Liver (tissue), 8 donors: ENCODE measurements at regions not wholly inside any gene's neighbourhood (a gene's known extent, or its start where the extent isn't known, plus 50 kb on each side); places are given as distances from the start of the nearest gene placed in this dataset.

ENCODE experiments used
- DNase-seq: peaks from one replicate; pipeline ENCODE4 v3.0.0-alpha.2; 2017; ENCODE audit warnings: low spot score
- H3K27ac ChIP-seq, 2 donors: one replicate each; pipeline ENCODE4 v1.7.0; 2013; ENCODE audit warnings: inconsistent platforms in 2 of 2, low read length in 2 of 2, control low read depth in 1 of 2, low read depth in 1 of 2, mild to moderate bottlenecking in 1 of 2
- H3K27me3 ChIP-seq, 4 donors: one replicate each; pipeline versions ENCODE4 v1.6.1 to v1.7.0; 2013; ENCODE audit warnings: low read length in 3 of 4, inconsistent platforms in 1 of 4, mild to moderate bottlenecking in 1 of 4, moderate library complexity in 1 of 4; ENCODE audit not compliant: control insufficient read depth in 4 of 4, insufficient read depth in 4 of 4
- H3K36me3 ChIP-seq, 4 donors: one replicate each; pipeline versions ENCODE4 v1.6.1 to v1.7.0; 2013; ENCODE audit warnings: low read length in 3 of 4, mild to moderate bottlenecking in 3 of 4, low read depth in 1 of 4, moderate library complexity in 1 of 4; ENCODE audit not compliant: control insufficient read depth in 4 of 4, insufficient read depth in 3 of 4
- H3K4me1 ChIP-seq, 4 donors: one replicate each; pipeline versions ENCODE4 v1.6.1 to v1.7.0; 2013; ENCODE audit warnings: low read length in 3 of 4, mild to moderate bottlenecking in 3 of 4, moderate library complexity in 1 of 4; ENCODE audit not compliant: control insufficient read depth in 4 of 4, insufficient read depth in 4 of 4
- H3K4me3 ChIP-seq, 3 donors: one replicate each; pipeline versions ENCODE4 v1.6.1 to v1.7.0; 2013; ENCODE audit warnings: low read length in 3 of 3, control low read depth in 1 of 3, low read depth in 1 of 3, mild to moderate bottlenecking in 1 of 3
- H3K9ac ChIP-seq, 2 donors: one replicate each; pipeline ENCODE4 v1.7.0; 2013; ENCODE audit warnings: low read length in 2 of 2, mild to moderate bottlenecking in 2 of 2, moderate library complexity in 2 of 2, control low read depth in 1 of 2, low read depth in 1 of 2
- H3K9me3 ChIP-seq, 4 donors: one replicate each; pipeline versions ENCODE4 v1.6.1 to v1.7.0; 2013; ENCODE audit warnings: low read length in 3 of 4; ENCODE audit not compliant: control insufficient read depth in 4 of 4
- EGR1 ChIP-seq, 2 donors: IDR thresholded peaks; 2 replicates each; pipeline ENCODE4 v1.6.1; 2016 to 2018; ENCODE audit warnings: antibody characterized with exemption in 2 of 2, low read depth in 2 of 2
- FOXA1 ChIP-seq: IDR thresholded peaks from 2 replicates; pipeline ENCODE4 v1.6.1; 2016; ENCODE audit warnings: antibody characterized with exemption
- FOXA2 ChIP-seq: IDR thresholded peaks from 2 replicates; pipeline ENCODE4 v1.6.1; 2016; ENCODE audit warnings: antibody characterized with exemption
- GABPA ChIP-seq, 2 donors: IDR thresholded peaks in 1 of 2; conservative IDR thresholded peaks in 1 of 2; 2 replicates each; pipeline ENCODE4 v1.6.1; 2016; ENCODE audit warnings: antibody characterized with exemption in 2 of 2, mild to moderate bottlenecking in 1 of 2, moderate library complexity in 1 of 2
- HNF4A ChIP-seq, 2 donors: conservative IDR thresholded peaks; 2 replicates each; pipeline ENCODE4 v1.6.1; 2016; ENCODE audit warnings: antibody characterized with exemption in 2 of 2, mild to moderate bottlenecking in 2 of 2
- HNF4G ChIP-seq: IDR thresholded peaks from 2 replicates; pipeline ENCODE4 v1.6.1; 2016; ENCODE audit warnings: antibody characterized with exemption
- JUND ChIP-seq, 2 donors: IDR thresholded peaks; 2 replicates each; pipeline ENCODE4 v1.6.1; 2016; ENCODE audit warnings: antibody characterized with exemption in 2 of 2
- NR2F2 ChIP-seq: IDR thresholded peaks from 2 replicates; pipeline ENCODE4 v1.6.1; 2016; ENCODE audit warnings: antibody characterized with exemption
- RXRA ChIP-seq, 2 donors: IDR thresholded peaks; 2 replicates each; pipeline ENCODE4 v1.6.1; 2017 to 2018; ENCODE audit warnings: antibody characterized with exemption in 2 of 2, mild to moderate bottlenecking in 1 of 2
- SP1 ChIP-seq: IDR thresholded peaks from 2 replicates; pipeline ENCODE4 v1.6.1; 2018; ENCODE audit warnings: antibody characterized with exemption, mild to moderate bottlenecking
- TAF1 ChIP-seq: conservative IDR thresholded peaks from 2 replicates; pipeline ENCODE4 v1.6.1; 2016; ENCODE audit warnings: antibody characterized with exemption, mild to moderate bottlenecking
- YY1 ChIP-seq: IDR thresholded peaks from 2 replicates; pipeline ENCODE4 v1.6.1; 2016; ENCODE audit warnings: antibody characterized with exemption, mild to moderate bottlenecking
- WGBS: extraction: QIAGEN DNeasy Blood & Tissue Kit; methylation state at CpG from one replicate; pipeline ENCODE4 v1.1.7; 2013; 5-methylcytosine and 5-hydroxymethylcytosine counted together
- TF ChIP-seq, protein P1 (sequence below): fragments of 150-350 bp; IDR thresholded peaks from 2 replicates; pipeline ENCODE4 v1.5.1; 2017; ENCODE audit warnings: improper control_type of control experiment, low read depth, low read length; ENCODE audit not compliant: missing input control
- TF ChIP-seq, protein P2 (sequence below): IDR thresholded peaks from 2 replicates; pipeline ENCODE4 v1.6.1; 2016; ENCODE audit warnings: antibody characterized with exemption
- TF ChIP-seq, protein P3 (sequence below): IDR thresholded peaks from 2 replicates; pipeline ENCODE4 v1.6.1; 2016; ENCODE audit warnings: antibody characterized with exemption
- TF ChIP-seq, protein P4 (sequence below): IDR thresholded peaks from 2 replicates; pipeline ENCODE4 v1.6.1; 2016; ENCODE audit warnings: antibody characterized with exemption, mild to moderate bottlenecking
- TF ChIP-seq, protein P5 (sequence below): IDR thresholded peaks from 2 replicates; pipeline ENCODE4 v1.6.1; 2016; ENCODE audit warnings: antibody characterized with exemption
- donor health status: healthy.
- donor health status: healthy.
- donor health status: healthy.
- donor health status: healthy.
- donor health status: healthy.

DNA sequence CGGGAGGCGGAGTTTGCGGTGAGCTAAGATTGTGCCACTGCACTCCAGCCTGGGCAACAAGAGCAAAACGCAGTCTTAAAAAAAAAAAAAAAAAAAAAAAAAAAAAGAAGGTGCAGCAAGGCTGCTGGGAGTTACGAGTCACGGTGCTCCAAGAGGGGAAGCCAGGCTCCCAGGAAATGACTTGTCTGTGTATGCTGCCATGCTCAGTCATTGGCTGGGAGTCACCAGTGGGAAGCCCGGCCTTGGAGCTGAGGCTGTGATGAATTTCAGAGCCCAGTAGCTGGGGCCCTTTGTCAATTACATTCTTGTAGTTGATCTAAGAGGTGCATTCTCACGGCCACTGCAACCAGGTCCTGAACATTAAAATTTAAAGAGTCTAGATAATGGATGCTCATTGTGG, 1105.1 kb upstream of the TENM3 start (continued):
- TF ChIP-seq, protein P1, sequence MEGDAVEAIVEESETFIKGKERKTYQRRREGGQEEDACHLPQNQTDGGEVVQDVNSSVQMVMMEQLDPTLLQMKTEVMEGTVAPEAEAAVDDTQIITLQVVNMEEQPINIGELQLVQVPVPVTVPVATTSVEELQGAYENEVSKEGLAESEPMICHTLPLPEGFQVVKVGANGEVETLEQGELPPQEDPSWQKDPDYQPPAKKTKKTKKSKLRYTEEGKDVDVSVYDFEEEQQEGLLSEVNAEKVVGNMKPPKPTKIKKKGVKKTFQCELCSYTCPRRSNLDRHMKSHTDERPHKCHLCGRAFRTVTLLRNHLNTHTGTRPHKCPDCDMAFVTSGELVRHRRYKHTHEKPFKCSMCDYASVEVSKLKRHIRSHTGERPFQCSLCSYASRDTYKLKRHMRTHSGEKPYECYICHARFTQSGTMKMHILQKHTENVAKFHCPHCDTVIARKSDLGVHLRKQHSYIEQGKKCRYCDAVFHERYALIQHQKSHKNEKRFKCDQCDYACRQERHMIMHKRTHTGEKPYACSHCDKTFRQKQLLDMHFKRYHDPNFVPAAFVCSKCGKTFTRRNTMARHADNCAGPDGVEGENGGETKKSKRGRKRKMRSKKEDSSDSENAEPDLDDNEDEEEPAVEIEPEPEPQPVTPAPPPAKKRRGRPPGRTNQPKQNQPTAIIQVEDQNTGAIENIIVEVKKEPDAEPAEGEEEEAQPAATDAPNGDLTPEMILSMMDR = no peak
- TF ChIP-seq SP1 (no peak), FOXA1 (no peak), HNF4G (no peak), RXRA (IDR thresholded peaks at IDR 0.05) (no peak), TAF1 (no peak), FOXA2 (no peak), GABPA (IDR thresholded peaks at IDR 0.05 in 1 of 2, conservative IDR thresholded peaks at IDR 0.05 in 1 of 2) (no peak)

DNA sequence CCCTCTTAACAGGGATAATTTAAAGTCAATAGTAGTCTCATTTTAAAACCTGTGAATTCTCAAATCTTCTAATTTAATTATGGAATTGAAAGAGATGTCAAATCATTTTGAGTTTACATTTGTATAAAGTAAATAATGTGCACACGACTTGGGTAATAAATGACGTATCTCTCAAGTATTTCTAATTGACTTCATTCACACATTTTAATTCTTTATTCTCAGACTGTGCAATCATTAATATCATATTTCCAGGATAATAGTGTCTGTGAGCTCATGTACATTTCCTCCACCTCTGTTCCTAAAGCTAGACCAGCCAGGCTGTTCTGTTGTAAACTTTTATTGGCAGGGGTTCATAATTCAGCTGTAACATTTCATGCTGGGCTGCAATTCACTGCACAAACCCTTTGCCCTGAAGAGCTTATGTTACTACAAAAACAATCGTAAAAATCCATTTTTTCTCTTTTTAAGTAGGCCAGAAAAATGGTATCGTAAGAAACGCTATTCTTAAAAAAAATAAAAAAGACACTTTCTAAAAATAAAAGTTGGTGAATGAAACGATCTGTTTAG, 1103.1 kb upstream of the TENM3 start:
- no peak for DNase-seq
- H3K4me3 ChIP-seq = no peak overlapping the region
- 59% methylated on average over 6 of the region's 6 CpGs for WGBS
- TF ChIP-seq, protein P2, sequence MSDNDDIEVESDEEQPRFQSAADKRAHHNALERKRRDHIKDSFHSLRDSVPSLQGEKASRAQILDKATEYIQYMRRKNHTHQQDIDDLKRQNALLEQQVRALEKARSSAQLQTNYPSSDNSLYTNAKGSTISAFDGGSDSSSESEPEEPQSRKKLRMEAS = no peak
- no peak for TF ChIP-seq FOXA1
- no peak for TF ChIP-seq NR2F2
- TF ChIP-seq HNF4G = no peak
- TF ChIP-seq FOXA2 = no peak
- TF ChIP-seq, protein P3, sequence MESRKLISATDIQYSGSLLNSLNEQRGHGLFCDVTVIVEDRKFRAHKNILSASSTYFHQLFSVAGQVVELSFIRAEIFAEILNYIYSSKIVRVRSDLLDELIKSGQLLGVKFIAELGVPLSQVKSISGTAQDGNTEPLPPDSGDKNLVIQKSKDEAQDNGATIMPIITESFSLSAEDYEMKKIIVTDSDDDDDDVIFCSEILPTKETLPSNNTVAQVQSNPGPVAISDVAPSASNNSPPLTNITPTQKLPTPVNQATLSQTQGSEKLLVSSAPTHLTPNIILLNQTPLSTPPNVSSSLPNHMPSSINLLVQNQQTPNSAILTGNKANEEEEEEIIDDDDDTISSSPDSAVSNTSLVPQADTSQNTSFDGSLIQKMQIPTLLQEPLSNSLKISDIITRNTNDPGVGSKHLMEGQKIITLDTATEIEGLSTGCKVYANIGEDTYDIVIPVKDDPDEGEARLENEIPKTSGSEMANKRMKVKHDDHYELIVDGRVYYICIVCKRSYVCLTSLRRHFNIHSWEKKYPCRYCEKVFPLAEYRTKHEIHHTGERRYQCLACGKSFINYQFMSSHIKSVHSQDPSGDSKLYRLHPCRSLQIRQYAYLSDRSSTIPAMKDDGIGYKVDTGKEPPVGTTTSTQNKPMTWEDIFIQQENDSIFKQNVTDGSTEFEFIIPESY = no peak
- no peak for TF ChIP-seq GABPA (IDR thresholded peaks at IDR 0.05 in 1 of 2, conservative IDR thresholded peaks at IDR 0.05 in 1 of 2)
- TF ChIP-seq, protein P4, sequence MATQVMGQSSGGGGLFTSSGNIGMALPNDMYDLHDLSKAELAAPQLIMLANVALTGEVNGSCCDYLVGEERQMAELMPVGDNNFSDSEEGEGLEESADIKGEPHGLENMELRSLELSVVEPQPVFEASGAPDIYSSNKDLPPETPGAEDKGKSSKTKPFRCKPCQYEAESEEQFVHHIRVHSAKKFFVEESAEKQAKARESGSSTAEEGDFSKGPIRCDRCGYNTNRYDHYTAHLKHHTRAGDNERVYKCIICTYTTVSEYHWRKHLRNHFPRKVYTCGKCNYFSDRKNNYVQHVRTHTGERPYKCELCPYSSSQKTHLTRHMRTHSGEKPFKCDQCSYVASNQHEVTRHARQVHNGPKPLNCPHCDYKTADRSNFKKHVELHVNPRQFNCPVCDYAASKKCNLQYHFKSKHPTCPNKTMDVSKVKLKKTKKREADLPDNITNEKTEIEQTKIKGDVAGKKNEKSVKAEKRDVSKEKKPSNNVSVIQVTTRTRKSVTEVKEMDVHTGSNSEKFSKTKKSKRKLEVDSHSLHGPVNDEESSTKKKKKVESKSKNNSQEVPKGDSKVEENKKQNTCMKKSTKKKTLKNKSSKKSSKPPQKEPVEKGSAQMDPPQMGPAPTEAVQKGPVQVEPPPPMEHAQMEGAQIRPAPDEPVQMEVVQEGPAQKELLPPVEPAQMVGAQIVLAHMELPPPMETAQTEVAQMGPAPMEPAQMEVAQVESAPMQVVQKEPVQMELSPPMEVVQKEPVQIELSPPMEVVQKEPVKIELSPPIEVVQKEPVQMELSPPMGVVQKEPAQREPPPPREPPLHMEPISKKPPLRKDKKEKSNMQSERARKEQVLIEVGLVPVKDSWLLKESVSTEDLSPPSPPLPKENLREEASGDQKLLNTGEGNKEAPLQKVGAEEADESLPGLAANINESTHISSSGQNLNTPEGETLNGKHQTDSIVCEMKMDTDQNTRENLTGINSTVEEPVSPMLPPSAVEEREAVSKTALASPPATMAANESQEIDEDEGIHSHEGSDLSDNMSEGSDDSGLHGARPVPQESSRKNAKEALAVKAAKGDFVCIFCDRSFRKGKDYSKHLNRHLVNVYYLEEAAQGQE = no peak
- no peak for TF ChIP-seq RXRA (IDR thresholded peaks at IDR 0.05)
- no peak for TF ChIP-seq EGR1 (IDR thresholded peaks at IDR 0.05; ENCODE audit: low read depth in 2 of 2)
- no peak for TF ChIP-seq HNF4A (conservative IDR thresholded peaks at IDR 0.05)
- no peak for TF ChIP-seq TAF1
- TF ChIP-seq JUND (IDR thresholded peaks at IDR 0.05) = no peak
- TF ChIP-seq YY1 = no peak
- TF ChIP-seq SP1 = no peak
- TF ChIP-seq, protein P5, sequence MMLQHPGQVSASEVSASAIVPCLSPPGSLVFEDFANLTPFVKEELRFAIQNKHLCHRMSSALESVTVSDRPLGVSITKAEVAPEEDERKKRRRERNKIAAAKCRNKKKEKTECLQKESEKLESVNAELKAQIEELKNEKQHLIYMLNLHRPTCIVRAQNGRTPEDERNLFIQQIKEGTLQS = no peak
- no peaks in the 10 kb centered on the region for H3K36me3 ChIP-seq
- H3K9ac ChIP-seq = no peak overlapping the region
- H3K27me3 ChIP-seq = peaks cover 0 to 14% (median 0%) of the 10 kb centered on the region in 4 donors
- no peaks in the 10 kb centered on the region for H3K4me1 ChIP-seq
- H3K27ac ChIP-seq = no peak overlapping the region
- H3K9me3 ChIP-seq = no peaks in the 10 kb centered on the region
